H1 (cell line): ENCODE measurements at regions not wholly inside any gene's neighbourhood (a gene's known extent, or its start where the extent isn't known, plus 50 kb on each side); places are given as distances from the start of the nearest gene placed in this dataset.

ENCODE experiments used
- CTCF ChIA-PET: fragments of 300-600 bp; sonication (Branson Sonifier 250); formaldehyde crosslinking; loops from one replicate; lab custom pipeline; 2021; ENCODE audit not compliant: partially characterized antibody; lab: Charles Lee
- POLR2A ChIA-PET: fragments of 300-600 bp; sonication (Branson Sonifier 250); formaldehyde crosslinking; loops from one replicate; lab custom pipeline; 2021; ENCODE audit warnings: inconsistent platforms; ENCODE audit not compliant: partially characterized antibody; lab: Charles Lee
- DNase-seq, 2 experiments: peaks; one replicate each; pipeline versions ENCODE4 v3.0.0 to v3.0.0-alpha.2; 2010 to 2022; ENCODE audit warnings: low spot score in 2 of 2, low read depth in 1 of 2, mixed read lengths in 1 of 2
- FAIRE-seq: peaks from 2 replicates; lab custom pipeline; 2011; peaks lifted over from hg19 to GRCh38; lab: Jason Lieb, UNC
- H2AFZ ChIP-seq: 2 replicates; pipeline ENCODE4 v1.8.1; 2012; ENCODE audit warnings: low read length, inconsistent platforms
- H2AK5ac ChIP-seq: 2 replicates; pipeline ENCODE4 v1.6.1; 2013; ENCODE audit warnings: low read depth, low read length
- H2BK120ac ChIP-seq: replicated peaks from 2 replicates; pipeline ENCODE3; 2013; ENCODE audit warnings: low read depth, low read length, inconsistent platforms
- H2BK12ac ChIP-seq: 2 replicates; pipeline ENCODE4 v1.6.1; 2013; ENCODE audit warnings: low read depth, low read length
- H2BK15ac ChIP-seq: 2 replicates; pipeline ENCODE4 v1.6.1; 2013; ENCODE audit warnings: low read length
- H2BK20ac ChIP-seq: 2 replicates; pipeline ENCODE4 v1.6.1; 2013; ENCODE audit warnings: low read length
- H2BK5ac ChIP-seq: 2 replicates; pipeline ENCODE4 v1.6.1; 2013; ENCODE audit warnings: low read depth, low read length
- H3K14ac ChIP-seq: 2 replicates; pipeline ENCODE4 v1.6.1; 2013; ENCODE audit warnings: inconsistent platforms; ENCODE audit not compliant: insufficient read length
- H3K18ac ChIP-seq: 2 replicates; pipeline ENCODE4 v1.6.1; 2013; ENCODE audit warnings: low read length; ENCODE audit errors: extremely low read depth
- H3K23ac ChIP-seq: 2 replicates; pipeline ENCODE4 v1.6.1; 2013; ENCODE audit warnings: inconsistent platforms; ENCODE audit not compliant: insufficient read length
- H3K23me2 ChIP-seq: 2 replicates; pipeline ENCODE4 v1.6.1; 2013; ENCODE audit warnings: low read depth, low read length
- H3K27ac ChIP-seq: 2 replicates; pipeline ENCODE4 v1.6.1; 2011; ENCODE audit warnings: low read depth, low read length, inconsistent platforms
- H3K27me3 ChIP-seq, 4 experiments: replicated peaks in 1 of 4; 1 replicate in 1 of 4; 2 replicates in 3 of 4; pipeline versions ENCODE4 v1.6.1 to v1.8.1; 2011 to 2013; ENCODE audit warnings: low read length in 3 of 4, mild to moderate bottlenecking in 3 of 4, inconsistent platforms in 2 of 4, mixed read lengths in 2 of 4, moderate library complexity in 1 of 4; ENCODE audit not compliant: control insufficient read depth in 3 of 4, insufficient read depth in 3 of 4; ENCODE audit errors: extremely low read depth in 1 of 4
- H3K36me3 ChIP-seq, 4 experiments: 2 replicates each; pipeline versions ENCODE4 v1.6.1 to v1.8.1; 2011 to 2013; ENCODE audit warnings: mild to moderate bottlenecking in 4 of 4, low read length in 3 of 4, moderate library complexity in 2 of 4, control low read depth in 1 of 4, inconsistent platforms in 1 of 4; ENCODE audit not compliant: insufficient read depth in 4 of 4, control insufficient read depth in 2 of 4
- H3K4ac ChIP-seq: replicated peaks from 2 replicates; pipeline ENCODE3; 2013; ENCODE audit warnings: low read length, low read depth, mixed read lengths, inconsistent platforms; ENCODE audit not compliant: insufficient read length
- H3K4me1 ChIP-seq, 4 experiments: replicated peaks in 1 of 4; 1 replicate in 1 of 4; 2 replicates in 3 of 4; pipeline versions ENCODE4 v1.6.1 to v1.8.1; 2011 to 2013; ENCODE audit warnings: low read length in 3 of 4, inconsistent platforms in 2 of 4, mixed read lengths in 1 of 4; ENCODE audit not compliant: insufficient read depth in 4 of 4, control insufficient read depth in 3 of 4
- H3K4me2 ChIP-seq, 2 experiments: 2 replicates each; pipeline versions ENCODE4 v1.6.1 to v1.8.1; 2011 to 2013; ENCODE audit warnings: low read depth in 2 of 2, low read length in 2 of 2, control low read depth in 1 of 2, inconsistent platforms in 1 of 2, mild to moderate bottlenecking in 1 of 2; ENCODE audit not compliant: insufficient read depth in 1 of 2
- H3K4me3 ChIP-seq, 4 experiments: fragments of 200-600, 300-600 bp in 1 of 4; sonication (generic), shearing (Covaris generic), sonication (Bioruptor Twin) in 1 of 4; 2 replicates each; pipeline versions ENCODE4 v1.5.1 to v1.8.1; 2011 to 2016; ENCODE audit warnings: low read length in 4 of 4, low read depth in 3 of 4, control low read depth in 2 of 4, inconsistent platforms in 2 of 4, mild to moderate bottlenecking in 2 of 4, mixed read lengths in 1 of 4, moderate library complexity in 1 of 4; ENCODE audit not compliant: insufficient read depth in 2 of 4; ENCODE audit errors: extremely low read depth in 1 of 4
- H3K56ac ChIP-seq: replicated peaks from 2 replicates; pipeline ENCODE3; 2013; ENCODE audit warnings: low read depth, mild to moderate bottlenecking, mixed read lengths, low read length, inconsistent platforms; ENCODE audit not compliant: insufficient read length
- H3K79me1 ChIP-seq: 2 replicates; pipeline ENCODE4 v1.6.1; 2013; ENCODE audit warnings: low read depth, low read length, control low read depth
- H3K79me2 ChIP-seq, 2 experiments: 2 replicates each; pipeline versions ENCODE4 v1.6.1 to v1.8.1; 2012 to 2013; ENCODE audit warnings: low read length in 2 of 2, mild to moderate bottlenecking in 2 of 2, inconsistent platforms in 1 of 2; ENCODE audit not compliant: insufficient read depth in 2 of 2, control insufficient read depth in 1 of 2
- H3K9ac ChIP-seq, 4 experiments: replicated peaks in 1 of 4; 1 replicate in 1 of 4; 2 replicates in 3 of 4; pipeline versions ENCODE4 v1.6.1 to v1.8.1; 2011 to 2013; ENCODE audit warnings: low read depth in 3 of 4, low read length in 3 of 4, control low read depth in 2 of 4, mild to moderate bottlenecking in 2 of 4, moderate library complexity in 2 of 4, inconsistent platforms in 1 of 4; ENCODE audit errors: extremely low read depth in 1 of 4
- H3K9me3 ChIP-seq, 2 experiments: 2 replicates each; pipeline versions ENCODE4 v1.6.1 to v1.8.1; 2012 to 2013; ENCODE audit warnings: mild to moderate bottlenecking in 2 of 2, moderate library complexity in 2 of 2, control low read depth in 1 of 2, inconsistent platforms in 1 of 2, low read depth in 1 of 2, low read length in 1 of 2, mixed read lengths in 1 of 2; ENCODE audit not compliant: insufficient read depth in 2 of 2
- H4K20me1 ChIP-seq, 2 experiments: replicated peaks in 1 of 2; 2 replicates each; pipeline versions ENCODE3 to v1.8.1; 2011 to 2013; ENCODE audit warnings: inconsistent platforms in 2 of 2, low read length in 2 of 2, mild to moderate bottlenecking in 1 of 2; ENCODE audit not compliant: insufficient read depth in 2 of 2, control insufficient read depth in 1 of 2
- H4K5ac ChIP-seq: 2 replicates; pipeline ENCODE4 v1.6.1; 2013; ENCODE audit warnings: low read length, low read depth, mixed read lengths, inconsistent platforms; ENCODE audit not compliant: insufficient read length
- H4K8ac ChIP-seq: 2 replicates; pipeline ENCODE4 v1.8.0; 2013; ENCODE audit warnings: mild to moderate bottlenecking, moderate library complexity, low read length, inconsistent platforms; ENCODE audit not compliant: insufficient read depth; ENCODE audit errors: extremely low read depth
- H4K91ac ChIP-seq: replicated peaks from 2 replicates; pipeline ENCODE3; 2013; ENCODE audit warnings: low read length, mixed read lengths, inconsistent platforms; ENCODE audit not compliant: insufficient read length
- JUND ChIP-seq: IDR thresholded peaks from 2 replicates; pipeline ENCODE4 v1.6.1; 2011; ENCODE audit warnings: mild to moderate bottlenecking, improper control_type of control experiment, low read length
- KDM4A ChIP-seq: IDR thresholded peaks from one replicate; pipeline ENCODE4 v1.7.1; 2012; ENCODE audit warnings: low read depth, mild to moderate bottlenecking, moderate library complexity, low read length, inconsistent platforms; ENCODE audit not compliant: severe bottlenecking
- SIRT6 ChIP-seq: IDR thresholded peaks from one replicate; pipeline ENCODE4 v1.7.1; 2012; ENCODE audit warnings: low read length, inconsistent platforms
- SP2 ChIP-seq: IDR thresholded peaks from 2 replicates; pipeline ENCODE4 v1.6.1; 2012; ENCODE audit warnings: mild to moderate bottlenecking, low read length, inconsistent platforms
- TEAD4 ChIP-seq: IDR thresholded peaks from 2 replicates; pipeline ENCODE4 v1.6.1; 2012; ENCODE audit warnings: low read depth, low read length, inconsistent platforms, mixed read lengths
- WGBS, 2 experiments: shearing (Covaris generic) in 1 of 2; methylation state at CpG; one replicate each; pipeline versions ENCODE4 v1.1.6 to v1.1.7; 2013 to 2015; ENCODE audit warnings: low lambda C conversion rate in 2 of 2, mixed read lengths in 2 of 2, inconsistent platforms in 1 of 2, low coverage in 1 of 2, missing lambda C conversion rate in 1 of 2; ENCODE audit not compliant: insufficient replicate concordance in 2 of 2, insufficient coverage in 1 of 2, insufficient read length in 1 of 2; ENCODE audit errors: extremely low coverage in 1 of 2, missing lambda C conversion rate in 1 of 2; 5-methylcytosine and 5-hydroxymethylcytosine counted together

GRCh38 chr3:191743283-191743682 is 282.3 kb downstream of the PYDC2 start:
- ChIA-PET POLR2A (no interaction called here), CTCF (interaction anchor here (0.6 kb wide), 1 partner anchor 139 kb away, joined by 3 read pairs; no protein-coding TSS in a partner anchor)
- WGBS, 2 experiments = 91% methylated on average over 11 of the region's 11 CpGs; no CpG with 5 or more reads in 1 of the 2 experiments
- Histone ChIP-seq H3K56ac (no peak overlapping the region), H2BK20ac (no peak overlapping the region), H3K79me1 (no peaks in the 10 kb centered on the region), H3K36me3 (peaks cover 0 to 3% (median 0%) of the 10 kb centered on the region in 4 experiments; a peak in 1 of 8 replicates), H2BK12ac (no peak overlapping the region), H3K9me3 (peaks cover 12 to 22% of the 10 kb centered on the region in 2 experiments), H3K9ac (no peak overlapping the region; a peak in 1 of 7 replicates), H4K91ac (no peak overlapping the region), H3K4ac (no peak overlapping the region), H4K5ac (no peak overlapping the region), H3K4me3 (no peak overlapping the region), H3K4me2 (no peak overlapping the region), H2AK5ac (no peak overlapping the region), H3K79me2 (no peaks in the 10 kb centered on the region), H3K23ac (no peak overlapping the region), H4K8ac (no peak overlapping the region), H2BK15ac (no peak overlapping the region), H3K18ac (no peak overlapping the region), H3K27ac (no peak overlapping the region), H4K20me1 (no peaks in the 10 kb centered on the region), H3K23me2 (no peaks in the 10 kb centered on the region), H2AFZ (no peak overlapping the region), H2BK120ac (no peak overlapping the region), H3K4me1 (no peaks in the 10 kb centered on the region), H2BK5ac (no peak overlapping the region), H3K27me3 (no peaks in the 10 kb centered on the region), H3K14ac (no peak overlapping the region)
- DNase-seq (no peak), FAIRE-seq (no peak)
- TF ChIP-seq JUND (no peak), KDM4A (no peak), SIRT6 (no peak), TEAD4 (no peak), SP2 (no peak)
